Ishikawa (cell line): ENCODE measurements at regions not wholly inside any gene's neighbourhood (a gene's known extent, or its start where the extent isn't known, plus 50 kb on each side); places are given as distances from the start of the nearest gene placed in this dataset.

Experiments used
- CEBPB ChIP-seq: IDR thresholded peaks from 2 replicates; pipeline ENCODE4 v1.6.1; 2012
- CREB1 ChIP-seq: IDR thresholded peaks from 2 replicates; pipeline ENCODE4 v1.6.1; 2012; ENCODE audit warnings: low read depth
- EGR1 ChIP-seq: IDR thresholded peaks from 2 replicates; pipeline ENCODE4 v1.6.1; 2012
- EP300 ChIP-seq: IDR thresholded peaks from 2 replicates; pipeline ENCODE4 v1.6.1; 2012; ENCODE audit warnings: borderline replicate concordance
- FOXM1 ChIP-seq: IDR thresholded peaks from 2 replicates; pipeline ENCODE4 v1.6.1; 2012; ENCODE audit warnings: low read depth, borderline replicate concordance
- MAX ChIP-seq: IDR thresholded peaks from 2 replicates; pipeline ENCODE4 v1.6.1; 2012
- NFIC ChIP-seq: IDR thresholded peaks from 2 replicates; pipeline ENCODE4 v1.6.1; 2012
- RAD21 ChIP-seq: IDR thresholded peaks from 2 replicates; pipeline ENCODE4 v1.6.1; 2012; ENCODE audit warnings: low read depth
- REST ChIP-seq: IDR thresholded peaks from 2 replicates; pipeline ENCODE4 v1.6.1; 2012; ENCODE audit warnings: low read depth, mild to moderate bottlenecking
- TAF1 ChIP-seq: IDR thresholded peaks from 2 replicates; pipeline ENCODE4 v1.6.1; 2012; ENCODE audit warnings: low read depth, mild to moderate bottlenecking
- TEAD4 ChIP-seq: IDR thresholded peaks from 2 replicates; pipeline ENCODE4 v1.6.1; 2012
- USF1 ChIP-seq: IDR thresholded peaks from 2 replicates; pipeline ENCODE4 v1.6.1; 2012
- YY1 ChIP-seq: IDR thresholded peaks from 2 replicates; pipeline ENCODE4 v1.6.1; 2012; ENCODE audit warnings: low read depth

- TF ChIP-seq TAF1: no peak
- TF ChIP-seq RAD21: no peak
- no peak for TF ChIP-seq EP300
- TF ChIP-seq EGR1: no peak
- TF ChIP-seq CEBPB: no peak
- no peak for TF ChIP-seq FOXM1
- no peak for TF ChIP-seq CREB1
- TF ChIP-seq NFIC: no peak
- TF ChIP-seq USF1: no peak
- no peak for TF ChIP-seq REST
- TF ChIP-seq MAX: no peak
- no peak for TF ChIP-seq TEAD4
- TF ChIP-seq YY1: no peak
These were observed 282.2 kb downstream of the TAF11L14 start for GRCh38 chr5:17916446-17916845.
